H1 (cell line): ENCODE measurements at regions not wholly inside any gene's neighbourhood (a gene's known extent, or its start where the extent isn't known, plus 50 kb on each side); places are given as distances from the start of the nearest gene placed in this dataset.

Experiments used
- CTCF ChIA-PET: fragments of 300-600 bp; sonication (Branson Sonifier 250); formaldehyde crosslinking; loops from one replicate; lab custom pipeline; 2021; ENCODE audit not compliant: partially characterized antibody; lab: Charles Lee
- POLR2A ChIA-PET: fragments of 300-600 bp; sonication (Branson Sonifier 250); formaldehyde crosslinking; loops from one replicate; lab custom pipeline; 2021; ENCODE audit warnings: inconsistent platforms; ENCODE audit not compliant: partially characterized antibody; lab: Charles Lee
- DNase-seq, 2 experiments: peaks; one replicate each; pipeline versions ENCODE4 v3.0.0 to v3.0.0-alpha.2; 2010 to 2022; ENCODE audit warnings: low spot score in 2 of 2, low read depth in 1 of 2, mixed read lengths in 1 of 2
- FAIRE-seq: peaks from 2 replicates; lab custom pipeline; 2011; peaks lifted over from hg19 to GRCh38; lab: Jason Lieb, UNC
- H2AFZ ChIP-seq: 2 replicates; pipeline ENCODE4 v1.8.1; 2012; ENCODE audit warnings: low read length, inconsistent platforms
- H2AK5ac ChIP-seq: 2 replicates; pipeline ENCODE4 v1.6.1; 2013; ENCODE audit warnings: low read depth, low read length
- H2BK120ac ChIP-seq: replicated peaks from 2 replicates; pipeline ENCODE3; 2013; ENCODE audit warnings: low read depth, low read length, inconsistent platforms
- H2BK12ac ChIP-seq: 2 replicates; pipeline ENCODE4 v1.6.1; 2013; ENCODE audit warnings: low read depth, low read length
- H2BK15ac ChIP-seq: 2 replicates; pipeline ENCODE4 v1.6.1; 2013; ENCODE audit warnings: low read length
- H2BK20ac ChIP-seq: 2 replicates; pipeline ENCODE4 v1.6.1; 2013; ENCODE audit warnings: low read length
- H2BK5ac ChIP-seq: 2 replicates; pipeline ENCODE4 v1.6.1; 2013; ENCODE audit warnings: low read depth, low read length
- H3K14ac ChIP-seq: 2 replicates; pipeline ENCODE4 v1.6.1; 2013; ENCODE audit warnings: inconsistent platforms; ENCODE audit not compliant: insufficient read length
- H3K18ac ChIP-seq: 2 replicates; pipeline ENCODE4 v1.6.1; 2013; ENCODE audit warnings: low read length; ENCODE audit errors: extremely low read depth
- H3K23ac ChIP-seq: 2 replicates; pipeline ENCODE4 v1.6.1; 2013; ENCODE audit warnings: inconsistent platforms; ENCODE audit not compliant: insufficient read length
- H3K23me2 ChIP-seq: 2 replicates; pipeline ENCODE4 v1.6.1; 2013; ENCODE audit warnings: low read depth, low read length
- H3K27ac ChIP-seq: 2 replicates; pipeline ENCODE4 v1.6.1; 2011; ENCODE audit warnings: low read depth, low read length, inconsistent platforms
- H3K27me3 ChIP-seq, 4 experiments: replicated peaks in 1 of 4; 1 replicate in 1 of 4; 2 replicates in 3 of 4; pipeline versions ENCODE4 v1.6.1 to v1.8.1; 2011 to 2013; ENCODE audit warnings: low read length in 3 of 4, mild to moderate bottlenecking in 3 of 4, inconsistent platforms in 2 of 4, mixed read lengths in 2 of 4, moderate library complexity in 1 of 4; ENCODE audit not compliant: control insufficient read depth in 3 of 4, insufficient read depth in 3 of 4; ENCODE audit errors: extremely low read depth in 1 of 4
- H3K36me3 ChIP-seq, 4 experiments: 2 replicates each; pipeline versions ENCODE4 v1.6.1 to v1.8.1; 2011 to 2013; ENCODE audit warnings: mild to moderate bottlenecking in 4 of 4, low read length in 3 of 4, moderate library complexity in 2 of 4, control low read depth in 1 of 4, inconsistent platforms in 1 of 4; ENCODE audit not compliant: insufficient read depth in 4 of 4, control insufficient read depth in 2 of 4
- H3K4ac ChIP-seq: replicated peaks from 2 replicates; pipeline ENCODE3; 2013; ENCODE audit warnings: low read length, low read depth, mixed read lengths, inconsistent platforms; ENCODE audit not compliant: insufficient read length
- H3K4me1 ChIP-seq, 4 experiments: replicated peaks in 1 of 4; 1 replicate in 1 of 4; 2 replicates in 3 of 4; pipeline versions ENCODE4 v1.6.1 to v1.8.1; 2011 to 2013; ENCODE audit warnings: low read length in 3 of 4, inconsistent platforms in 2 of 4, mixed read lengths in 1 of 4; ENCODE audit not compliant: insufficient read depth in 4 of 4, control insufficient read depth in 3 of 4
- H3K4me2 ChIP-seq, 2 experiments: 2 replicates each; pipeline versions ENCODE4 v1.6.1 to v1.8.1; 2011 to 2013; ENCODE audit warnings: low read depth in 2 of 2, low read length in 2 of 2, control low read depth in 1 of 2, inconsistent platforms in 1 of 2, mild to moderate bottlenecking in 1 of 2; ENCODE audit not compliant: insufficient read depth in 1 of 2
- H3K4me3 ChIP-seq, 4 experiments: fragments of 200-600, 300-600 bp in 1 of 4; sonication (generic), shearing (Covaris generic), sonication (Bioruptor Twin) in 1 of 4; 2 replicates each; pipeline versions ENCODE4 v1.5.1 to v1.8.1; 2011 to 2016; ENCODE audit warnings: low read length in 4 of 4, low read depth in 3 of 4, control low read depth in 2 of 4, inconsistent platforms in 2 of 4, mild to moderate bottlenecking in 2 of 4, mixed read lengths in 1 of 4, moderate library complexity in 1 of 4; ENCODE audit not compliant: insufficient read depth in 2 of 4; ENCODE audit errors: extremely low read depth in 1 of 4
- H3K56ac ChIP-seq: replicated peaks from 2 replicates; pipeline ENCODE3; 2013; ENCODE audit warnings: low read depth, mild to moderate bottlenecking, mixed read lengths, low read length, inconsistent platforms; ENCODE audit not compliant: insufficient read length
- H3K79me1 ChIP-seq: 2 replicates; pipeline ENCODE4 v1.6.1; 2013; ENCODE audit warnings: low read depth, low read length, control low read depth
- H3K79me2 ChIP-seq, 2 experiments: 2 replicates each; pipeline versions ENCODE4 v1.6.1 to v1.8.1; 2012 to 2013; ENCODE audit warnings: low read length in 2 of 2, mild to moderate bottlenecking in 2 of 2, inconsistent platforms in 1 of 2; ENCODE audit not compliant: insufficient read depth in 2 of 2, control insufficient read depth in 1 of 2
- H3K9ac ChIP-seq, 4 experiments: replicated peaks in 1 of 4; 1 replicate in 1 of 4; 2 replicates in 3 of 4; pipeline versions ENCODE4 v1.6.1 to v1.8.1; 2011 to 2013; ENCODE audit warnings: low read depth in 3 of 4, low read length in 3 of 4, control low read depth in 2 of 4, mild to moderate bottlenecking in 2 of 4, moderate library complexity in 2 of 4, inconsistent platforms in 1 of 4; ENCODE audit errors: extremely low read depth in 1 of 4
- H3K9me3 ChIP-seq, 2 experiments: 2 replicates each; pipeline versions ENCODE4 v1.6.1 to v1.8.1; 2012 to 2013; ENCODE audit warnings: mild to moderate bottlenecking in 2 of 2, moderate library complexity in 2 of 2, control low read depth in 1 of 2, inconsistent platforms in 1 of 2, low read depth in 1 of 2, low read length in 1 of 2, mixed read lengths in 1 of 2; ENCODE audit not compliant: insufficient read depth in 2 of 2
- H4K20me1 ChIP-seq, 2 experiments: replicated peaks in 1 of 2; 2 replicates each; pipeline versions ENCODE3 to v1.8.1; 2011 to 2013; ENCODE audit warnings: inconsistent platforms in 2 of 2, low read length in 2 of 2, mild to moderate bottlenecking in 1 of 2; ENCODE audit not compliant: insufficient read depth in 2 of 2, control insufficient read depth in 1 of 2
- H4K5ac ChIP-seq: 2 replicates; pipeline ENCODE4 v1.6.1; 2013; ENCODE audit warnings: low read length, low read depth, mixed read lengths, inconsistent platforms; ENCODE audit not compliant: insufficient read length
- H4K8ac ChIP-seq: 2 replicates; pipeline ENCODE4 v1.8.0; 2013; ENCODE audit warnings: mild to moderate bottlenecking, moderate library complexity, low read length, inconsistent platforms; ENCODE audit not compliant: insufficient read depth; ENCODE audit errors: extremely low read depth
- H4K91ac ChIP-seq: replicated peaks from 2 replicates; pipeline ENCODE3; 2013; ENCODE audit warnings: low read length, mixed read lengths, inconsistent platforms; ENCODE audit not compliant: insufficient read length
- ATF2 ChIP-seq: IDR thresholded peaks from 2 replicates; pipeline ENCODE4 v1.6.1; 2012; ENCODE audit warnings: low read length, inconsistent platforms
- FOSL1 ChIP-seq: IDR thresholded peaks from 2 replicates; pipeline ENCODE4 v1.6.1; 2011; ENCODE audit warnings: mild to moderate bottlenecking, low read depth, low read length, moderate library complexity; ENCODE audit not compliant: insufficient read depth
- HDAC2 ChIP-seq, 2 experiments: fragments of 300-600 bp in 1 of 2; sonication (generic) in 1 of 2; IDR thresholded peaks; 2 replicates each; pipeline ENCODE4 v1.6.1; 2011 to 2012; ENCODE audit warnings: low read depth in 2 of 2, low read length in 2 of 2, mild to moderate bottlenecking in 2 of 2, moderate library complexity in 2 of 2, borderline replicate concordance in 1 of 2, inconsistent platforms in 1 of 2
- KDM5A ChIP-seq: fragments of 200-600 bp; IDR thresholded peaks from 2 replicates; pipeline ENCODE4 v1.7.1; 2012; ENCODE audit warnings: mild to moderate bottlenecking, low read length, inconsistent platforms, mixed read lengths
- TAF1 ChIP-seq: IDR thresholded peaks from 2 replicates; pipeline ENCODE4 v1.6.1; 2011; ENCODE audit warnings: mild to moderate bottlenecking, low read depth, low read length
- WGBS, 2 experiments: shearing (Covaris generic) in 1 of 2; methylation state at CpG; one replicate each; pipeline versions ENCODE4 v1.1.6 to v1.1.7; 2013 to 2015; ENCODE audit warnings: low lambda C conversion rate in 2 of 2, mixed read lengths in 2 of 2, inconsistent platforms in 1 of 2, low coverage in 1 of 2, missing lambda C conversion rate in 1 of 2; ENCODE audit not compliant: insufficient replicate concordance in 2 of 2, insufficient coverage in 1 of 2, insufficient read length in 1 of 2; ENCODE audit errors: extremely low coverage in 1 of 2, missing lambda C conversion rate in 1 of 2; 5-methylcytosine and 5-hydroxymethylcytosine counted together

- Histone ChIP-seq H3K79me2 (no peaks in the 10 kb centered on the region), H2BK5ac (no peak overlapping the region), H2BK120ac (no peak overlapping the region), H2BK20ac (no peak overlapping the region), H3K14ac (no peak overlapping the region), H3K9me3 (no peaks in the 10 kb centered on the region), H3K27me3 (no peaks in the 10 kb centered on the region), H2AK5ac (no peak overlapping the region), H3K23me2 (peaks cover 1% of the 10 kb centered on the region; the same call in 1 of the 2 replicates), H2BK15ac (no peak overlapping the region), H2AFZ (no peak overlapping the region), H3K36me3 (no peaks in the 10 kb centered on the region), H4K20me1 (peaks cover 0 to 3% of the 10 kb centered on the region in 2 experiments), H2BK12ac (no peak overlapping the region), H3K79me1 (no peaks in the 10 kb centered on the region), H4K5ac (no peak overlapping the region), H3K18ac (no peak overlapping the region), H3K27ac (no peak overlapping the region), H4K91ac (no peak overlapping the region), H3K9ac (no peak overlapping the region), H3K4me3 (no peak overlapping the region), H3K23ac (no peak overlapping the region), H3K4me1 (peaks cover 0 to 6% (median 4%) of the 10 kb centered on the region in 4 experiments; a peak in 3 of 7 replicates), H3K56ac (no peak overlapping the region), H4K8ac (no peak overlapping the region; the same call in 1 of the 2 replicates), H3K4me2 (no peak overlapping the region), H3K4ac (no peak overlapping the region)
- ChIA-PET POLR2A (no interaction called here), CTCF (interaction anchor here (1.2 kb wide), 1 partner anchor 46 kb away, joined by 3 read pairs; no protein-coding TSS in a partner anchor)
- no peak for DNase-seq
- TF ChIP-seq TAF1 (no peak), HDAC2 (IDR thresholded peaks at IDR 0.05; ENCODE audit: borderline replicate concordance in 1 of 2, low read depth in 2 of 2, low read length in 2 of 2) (no peak), KDM5A (no peak), ATF2 (no peak), FOSL1 (no peak)
- WGBS, 2 experiments: 88% methylated on average over 15 of the region's 16 CpGs; no CpG with 5 or more reads in 1 of the 2 experiments
- no peak for FAIRE-seq
These were observed 96.3 kb upstream of the NKX1-1 start for GRCh38 chr4:1502501-1502886.
